HEK293 (cell line): ENCODE measurements at regions not wholly inside any gene's neighbourhood (a gene's known extent, or its start where the extent isn't known, plus 50 kb on each side); places are given as distances from the start of the nearest gene placed in this dataset.

Experiments
- KLF9 ChIP-seq: fragments of 450-650 bp; formaldehyde crosslinking; IDR thresholded peaks from 2 replicates; pipeline ENCODE4 v1.5.1; 2016; ENCODE audit warnings: missing biosample characterization, missing genetic modification characterization, low read depth
- SCRT2 ChIP-seq: fragments of 450-650 bp; formaldehyde crosslinking; IDR thresholded peaks from 2 replicates; pipeline ENCODE4 v1.5.1; 2016; ENCODE audit warnings: missing biosample characterization, missing genetic modification characterization
- ZNF514 ChIP-seq: fragments of 450-650 bp; formaldehyde crosslinking; IDR thresholded peaks from 2 replicates; pipeline ENCODE4 v1.5.1; 2016; ENCODE audit warnings: missing biosample characterization, missing genetic modification characterization
- ZNF768 ChIP-seq: fragments of 450-650 bp; formaldehyde crosslinking; IDR thresholded peaks from 2 replicates; pipeline ENCODE4 v1.5.1; 2018; ENCODE audit warnings: missing biosample characterization, mild to moderate bottlenecking, missing genetic modification characterization
- ZXDB ChIP-seq: fragments of 450-650 bp; formaldehyde crosslinking; IDR thresholded peaks from 2 replicates; pipeline ENCODE4 v1.5.1; 2016; ENCODE audit warnings: missing biosample characterization, missing genetic modification characterization
- TF ChIP-seq, protein P1 (sequence below): fragments of 450-650 bp; formaldehyde crosslinking; IDR thresholded peaks from 2 replicates; pipeline ENCODE4 v1.5.1; 2016; ENCODE audit warnings: missing biosample characterization, missing genetic modification characterization
- TF ChIP-seq, protein P2 (sequence below): fragments of 450-650 bp; formaldehyde crosslinking; IDR thresholded peaks from 2 replicates; pipeline ENCODE4 v1.5.1; 2017; ENCODE audit warnings: missing biosample characterization, missing genetic modification characterization
- TF ChIP-seq, protein P3 (sequence below): fragments of 450-650 bp; formaldehyde crosslinking; IDR thresholded peaks from 2 replicates; pipeline ENCODE4 v1.5.1; 2016; ENCODE audit warnings: missing biosample characterization, missing genetic modification characterization
- TF ChIP-seq, protein P4 (sequence below): fragments of 450-650 bp; formaldehyde crosslinking; IDR thresholded peaks from 2 replicates; pipeline ENCODE4 v1.5.1; 2016; ENCODE audit warnings: missing biosample characterization, missing genetic modification characterization
- TF ChIP-seq, protein P5 (sequence below): fragments of 450-650 bp; formaldehyde crosslinking; IDR thresholded peaks from 2 replicates; pipeline ENCODE4 v1.5.1; 2017; ENCODE audit warnings: missing biosample characterization, missing genetic modification characterization

DNA sequence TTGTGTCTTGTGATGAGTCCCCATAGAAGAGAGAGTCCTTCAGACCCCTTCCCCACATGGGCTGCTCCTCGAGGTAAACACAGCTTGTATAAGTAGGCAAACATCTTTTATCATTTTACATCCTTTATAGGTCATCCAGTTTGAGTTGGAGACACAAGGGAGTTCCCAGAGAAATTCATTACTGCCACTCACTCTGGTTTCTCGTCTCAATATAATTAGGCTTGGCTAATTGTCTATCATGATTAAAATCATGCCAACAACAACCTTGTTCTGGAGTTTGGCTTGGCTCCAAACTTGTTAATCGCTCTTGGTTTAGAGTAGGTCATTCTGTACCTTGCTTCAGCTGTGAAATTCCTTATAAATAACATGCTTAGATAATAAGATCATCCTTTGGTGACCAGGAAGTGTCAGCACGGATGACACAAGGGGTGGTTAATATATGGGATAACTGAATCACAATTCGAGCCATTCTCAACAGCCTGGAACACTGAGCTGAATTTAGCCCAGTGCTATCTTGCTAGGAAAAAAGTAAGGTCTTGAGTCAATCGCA lies 70.7 kb upstream of the DAB1 start:
- TF ChIP-seq, protein P1, sequence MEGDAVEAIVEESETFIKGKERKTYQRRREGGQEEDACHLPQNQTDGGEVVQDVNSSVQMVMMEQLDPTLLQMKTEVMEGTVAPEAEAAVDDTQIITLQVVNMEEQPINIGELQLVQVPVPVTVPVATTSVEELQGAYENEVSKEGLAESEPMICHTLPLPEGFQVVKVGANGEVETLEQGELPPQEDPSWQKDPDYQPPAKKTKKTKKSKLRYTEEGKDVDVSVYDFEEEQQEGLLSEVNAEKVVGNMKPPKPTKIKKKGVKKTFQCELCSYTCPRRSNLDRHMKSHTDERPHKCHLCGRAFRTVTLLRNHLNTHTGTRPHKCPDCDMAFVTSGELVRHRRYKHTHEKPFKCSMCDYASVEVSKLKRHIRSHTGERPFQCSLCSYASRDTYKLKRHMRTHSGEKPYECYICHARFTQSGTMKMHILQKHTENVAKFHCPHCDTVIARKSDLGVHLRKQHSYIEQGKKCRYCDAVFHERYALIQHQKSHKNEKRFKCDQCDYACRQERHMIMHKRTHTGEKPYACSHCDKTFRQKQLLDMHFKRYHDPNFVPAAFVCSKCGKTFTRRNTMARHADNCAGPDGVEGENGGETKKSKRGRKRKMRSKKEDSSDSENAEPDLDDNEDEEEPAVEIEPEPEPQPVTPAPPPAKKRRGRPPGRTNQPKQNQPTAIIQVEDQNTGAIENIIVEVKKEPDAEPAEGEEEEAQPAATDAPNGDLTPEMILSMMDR, result no peak
- TF ChIP-seq ZXDB (tag by site-specific recombination) (no peak), SCRT2 (tag by site-specific recombination) (no peak), ZNF768 (no peak), ZNF514 (tag by site-specific recombination) (no peak), KLF9 (tag by site-specific recombination) (no peak)
- TF ChIP-seq, protein P2, sequence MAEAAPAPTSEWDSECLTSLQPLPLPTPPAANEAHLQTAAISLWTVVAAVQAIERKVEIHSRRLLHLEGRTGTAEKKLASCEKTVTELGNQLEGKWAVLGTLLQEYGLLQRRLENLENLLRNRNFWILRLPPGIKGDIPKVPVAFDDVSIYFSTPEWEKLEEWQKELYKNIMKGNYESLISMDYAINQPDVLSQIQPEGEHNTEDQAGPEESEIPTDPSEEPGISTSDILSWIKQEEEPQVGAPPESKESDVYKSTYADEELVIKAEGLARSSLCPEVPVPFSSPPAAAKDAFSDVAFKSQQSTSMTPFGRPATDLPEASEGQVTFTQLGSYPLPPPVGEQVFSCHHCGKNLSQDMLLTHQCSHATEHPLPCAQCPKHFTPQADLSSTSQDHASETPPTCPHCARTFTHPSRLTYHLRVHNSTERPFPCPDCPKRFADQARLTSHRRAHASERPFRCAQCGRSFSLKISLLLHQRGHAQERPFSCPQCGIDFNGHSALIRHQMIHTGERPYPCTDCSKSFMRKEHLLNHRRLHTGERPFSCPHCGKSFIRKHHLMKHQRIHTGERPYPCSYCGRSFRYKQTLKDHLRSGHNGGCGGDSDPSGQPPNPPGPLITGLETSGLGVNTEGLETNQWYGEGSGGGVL, result no peak
- TF ChIP-seq, protein P3, sequence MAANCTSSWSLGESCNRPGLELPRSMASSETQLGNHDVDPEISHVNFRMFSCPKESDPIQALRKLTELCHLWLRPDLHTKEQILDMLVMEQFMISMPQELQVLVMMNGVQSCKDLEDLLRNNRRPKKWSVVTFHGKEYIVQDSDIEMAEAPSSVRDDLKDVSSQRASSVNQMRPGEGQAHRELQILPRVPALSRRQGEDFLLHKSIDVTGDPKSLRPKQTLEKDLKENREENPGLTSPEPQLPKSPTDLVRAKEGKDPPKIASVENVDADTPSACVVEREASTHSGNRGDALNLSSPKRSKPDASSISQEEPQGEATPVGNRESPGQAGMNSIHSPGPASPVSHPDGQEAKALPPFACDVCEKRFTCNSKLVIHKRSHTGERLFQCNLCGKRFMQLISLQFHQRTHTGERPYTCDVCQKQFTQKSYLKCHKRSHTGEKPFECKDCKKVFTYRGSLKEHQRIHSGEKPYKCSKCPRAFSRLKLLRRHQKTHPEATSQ (tag by site-specific recombination), result no peak
- TF ChIP-seq, protein P4, sequence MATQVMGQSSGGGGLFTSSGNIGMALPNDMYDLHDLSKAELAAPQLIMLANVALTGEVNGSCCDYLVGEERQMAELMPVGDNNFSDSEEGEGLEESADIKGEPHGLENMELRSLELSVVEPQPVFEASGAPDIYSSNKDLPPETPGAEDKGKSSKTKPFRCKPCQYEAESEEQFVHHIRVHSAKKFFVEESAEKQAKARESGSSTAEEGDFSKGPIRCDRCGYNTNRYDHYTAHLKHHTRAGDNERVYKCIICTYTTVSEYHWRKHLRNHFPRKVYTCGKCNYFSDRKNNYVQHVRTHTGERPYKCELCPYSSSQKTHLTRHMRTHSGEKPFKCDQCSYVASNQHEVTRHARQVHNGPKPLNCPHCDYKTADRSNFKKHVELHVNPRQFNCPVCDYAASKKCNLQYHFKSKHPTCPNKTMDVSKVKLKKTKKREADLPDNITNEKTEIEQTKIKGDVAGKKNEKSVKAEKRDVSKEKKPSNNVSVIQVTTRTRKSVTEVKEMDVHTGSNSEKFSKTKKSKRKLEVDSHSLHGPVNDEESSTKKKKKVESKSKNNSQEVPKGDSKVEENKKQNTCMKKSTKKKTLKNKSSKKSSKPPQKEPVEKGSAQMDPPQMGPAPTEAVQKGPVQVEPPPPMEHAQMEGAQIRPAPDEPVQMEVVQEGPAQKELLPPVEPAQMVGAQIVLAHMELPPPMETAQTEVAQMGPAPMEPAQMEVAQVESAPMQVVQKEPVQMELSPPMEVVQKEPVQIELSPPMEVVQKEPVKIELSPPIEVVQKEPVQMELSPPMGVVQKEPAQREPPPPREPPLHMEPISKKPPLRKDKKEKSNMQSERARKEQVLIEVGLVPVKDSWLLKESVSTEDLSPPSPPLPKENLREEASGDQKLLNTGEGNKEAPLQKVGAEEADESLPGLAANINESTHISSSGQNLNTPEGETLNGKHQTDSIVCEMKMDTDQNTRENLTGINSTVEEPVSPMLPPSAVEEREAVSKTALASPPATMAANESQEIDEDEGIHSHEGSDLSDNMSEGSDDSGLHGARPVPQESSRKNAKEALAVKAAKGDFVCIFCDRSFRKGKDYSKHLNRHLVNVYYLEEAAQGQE, result no peak
- TF ChIP-seq, protein P5, sequence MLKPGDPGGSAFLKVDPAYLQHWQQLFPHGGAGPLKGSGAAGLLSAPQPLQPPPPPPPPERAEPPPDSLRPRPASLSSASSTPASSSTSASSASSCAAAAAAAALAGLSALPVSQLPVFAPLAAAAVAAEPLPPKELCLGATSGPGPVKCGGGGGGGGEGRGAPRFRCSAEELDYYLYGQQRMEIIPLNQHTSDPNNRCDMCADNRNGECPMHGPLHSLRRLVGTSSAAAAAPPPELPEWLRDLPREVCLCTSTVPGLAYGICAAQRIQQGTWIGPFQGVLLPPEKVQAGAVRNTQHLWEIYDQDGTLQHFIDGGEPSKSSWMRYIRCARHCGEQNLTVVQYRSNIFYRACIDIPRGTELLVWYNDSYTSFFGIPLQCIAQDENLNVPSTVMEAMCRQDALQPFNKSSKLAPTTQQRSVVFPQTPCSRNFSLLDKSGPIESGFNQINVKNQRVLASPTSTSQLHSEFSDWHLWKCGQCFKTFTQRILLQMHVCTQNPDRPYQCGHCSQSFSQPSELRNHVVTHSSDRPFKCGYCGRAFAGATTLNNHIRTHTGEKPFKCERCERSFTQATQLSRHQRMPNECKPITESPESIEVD, result no peak
